ENCODE measurements at regions not wholly inside any gene's neighbourhood (a gene's known extent, or its start where the extent isn't known, plus 50 kb on each side); places are given as distances from the start of the nearest gene placed in this dataset.

- TF ChIP-seq, protein P1, sequence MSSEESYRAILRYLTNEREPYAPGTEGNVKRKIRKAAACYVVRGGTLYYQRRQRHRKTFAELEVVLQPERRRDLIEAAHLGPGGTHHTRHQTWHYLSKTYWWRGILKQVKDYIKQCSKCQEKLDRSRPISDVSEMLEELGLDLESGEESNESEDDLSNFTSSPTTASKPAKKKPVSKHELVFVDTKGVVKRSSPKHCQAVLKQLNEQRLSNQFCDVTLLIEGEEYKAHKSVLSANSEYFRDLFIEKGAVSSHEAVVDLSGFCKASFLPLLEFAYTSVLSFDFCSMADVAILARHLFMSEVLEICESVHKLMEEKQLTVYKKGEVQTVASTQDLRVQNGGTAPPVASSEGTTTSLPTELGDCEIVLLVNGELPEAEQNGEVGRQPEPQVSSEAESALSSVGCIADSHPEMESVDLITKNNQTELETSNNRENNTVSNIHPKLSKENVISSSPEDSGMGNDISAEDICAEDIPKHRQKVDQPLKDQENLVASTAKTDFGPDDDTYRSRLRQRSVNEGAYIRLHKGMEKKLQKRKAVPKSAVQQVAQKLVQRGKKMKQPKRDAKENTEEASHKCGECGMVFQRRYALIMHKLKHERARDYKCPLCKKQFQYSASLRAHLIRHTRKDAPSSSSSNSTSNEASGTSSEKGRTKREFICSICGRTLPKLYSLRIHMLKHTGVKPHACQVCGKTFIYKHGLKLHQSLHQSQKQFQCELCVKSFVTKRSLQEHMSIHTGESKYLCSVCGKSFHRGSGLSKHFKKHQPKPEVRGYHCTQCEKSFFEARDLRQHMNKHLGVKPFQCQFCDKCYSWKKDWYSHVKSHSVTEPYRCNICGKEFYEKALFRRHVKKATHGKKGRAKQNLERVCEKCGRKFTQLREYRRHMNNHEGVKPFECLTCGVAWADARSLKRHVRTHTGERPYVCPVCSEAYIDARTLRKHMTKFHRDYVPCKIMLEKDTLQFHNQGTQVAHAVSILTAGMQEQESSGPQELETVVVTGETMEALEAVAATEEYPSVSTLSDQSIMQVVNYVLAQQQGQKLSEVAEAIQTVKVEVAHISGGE (CRISPR knock-in tag; IDR thresholded peaks at IDR 0.05) = no peak
- TF ChIP-seq CBX3 (IDR thresholded peaks at IDR 0.05; ENCODE audit: borderline replicate concordance, low read depth) (no peak), BRCA1 (IDR thresholded peaks at IDR 0.05; ENCODE audit: low read depth, low read length) (no peak)
These were observed 581.8 kb downstream of the ETS1 start (continued) for GRCh38 chr11:128005562-128005961.

GRCh38 chr11:127998421-127998820 lies 588.9 kb downstream of the ETS1 start:
- Histone ChIP-seq H3K9ac (ENCODE audit: control insufficient read depth, insufficient read depth, low read length) (no peak overlapping the region), H3K9me3 (replicated peaks; ENCODE audit: control insufficient read depth, insufficient read depth, low read length) (no peaks in the 10 kb centered on the region), H3K36me3 (ENCODE audit: control insufficient read depth in 2 of 2, insufficient read depth in 2 of 2, low read length in 1 of 2) (no peaks in the 10 kb centered on the region), H4K20me1 (ENCODE audit: control insufficient read depth, insufficient read depth) (no peaks in the 10 kb centered on the region), H3K4me3 (no peak overlapping the region), H3K27me3 (replicated peaks in 1 of 2; ENCODE audit: control insufficient read depth in 2 of 2, insufficient read depth in 2 of 2, low read length in 1 of 2) (no peaks in the 10 kb centered on the region), H3K27ac (ENCODE audit: control insufficient read depth, insufficient read depth) (no peak overlapping the region), H3K4me2 (ENCODE audit: control insufficient read depth, insufficient read depth) (no peak overlapping the region), H2AFZ (ENCODE audit: control insufficient read depth, low read depth, low read length) (no peak overlapping the region), H3K4me1 (ENCODE audit: control insufficient read depth, insufficient read depth, low read length) (no peaks in the 10 kb centered on the region), H3K79me2 (ENCODE audit: control insufficient read depth, insufficient read depth, low read length) (no peaks in the 10 kb centered on the region)
- intact Hi-C loops (cut with micrococcal nuclease; ENCODE audit: unreplicated experiment) = no loop called here
- ChIA-PET POLR2A (no interaction called here), RAD21 (ENCODE audit: unreplicated experiment) (no interaction called here), SMC1A (ENCODE audit: uncharacterized antibody, unreplicated experiment) (no interaction called here), CTCF (no interaction called here)
- ATAC-seq = no peak
- FAIRE-seq = no peak
- 32% methylated on average over 5 of the region's 5 CpGs for WGBS (ENCODE audit: insufficient coverage, insufficient replicate concordance, low lambda C conversion rate, missing lambda C conversion rate)
- TF ChIP-seq SREBF2 (IDR thresholded peaks at IDR 0.05; ENCODE audit: low read length) (no peak), ZNF207 (IDR thresholded peaks at IDR 0.05; ENCODE audit: borderline replicate concordance) (no peak), E4F1 (IDR thresholded peaks at IDR 0.05; ENCODE audit: borderline replicate concordance, partially characterized antibody) (no peak), BMI1 (IDR thresholded peaks at IDR 0.05; ENCODE audit: borderline replicate concordance) (no peak), SMAD5 (IDR thresholded peaks at IDR 0.05; ENCODE audit: low read depth) (no peak), KDM1A (IDR thresholded peaks at IDR 0.05; ENCODE audit: borderline replicate concordance) (no peak), SIX5 (IDR thresholded peaks at IDR 0.05; ENCODE audit: low read depth, low read length, severe bottlenecking) (no peak), JUND (IDR thresholded peaks at IDR 0.05; ENCODE audit: low read depth, low read length) (no peak), PKNOX1 (IDR thresholded peaks at IDR 0.05) (no peak), MYB (IDR thresholded peaks at IDR 0.05; ENCODE audit: borderline replicate concordance, low read depth, low read length) (no peak), MTA2 (IDR thresholded peaks at IDR 0.05; ENCODE audit: low read depth) (no peak), EED (IDR thresholded peaks at IDR 0.05; ENCODE audit: low read depth) (no peak), SMARCA5 (IDR thresholded peaks at IDR 0.05) (no peak)
- in situ Hi-C loops (cut with MboI) = no loop called here
- no TSS peak for BruUV-seq (replicated peaks)
- no peak for DNase-seq (ENCODE audit: low read depth, low spot score)

All from GM12878 (cell line).